NCI-H82 (cell line): ENCODE measurements at regions not wholly inside any gene's neighbourhood (a gene's known extent, or its start where the extent isn't known, plus 50 kb on each side); places are given as distances from the start of the nearest gene placed in this dataset.

ENCODE experiments used
- DNase-seq: peaks from one replicate; lab custom pipeline; 2025; lab: John Stamatoyannopoulos, UW

- DNase-seq = no peak
Measured at GRCh38 chr10:25661632-25662031, 272.4 kb upstream of the MYO3A start.

GRCh38 chr10:25666276-25666675 is 267.8 kb upstream of the MYO3A start:
- DNase-seq = no peak

- no peak for DNase-seq
Measured at GRCh38 chr10:25675204-25675603, 258.8 kb upstream of the MYO3A start.

GRCh38 chr10:25675615-25676014 is 258.4 kb upstream of the MYO3A start:
- no peak for DNase-seq

GRCh38 chr10:25678220-25678619 is 255.8 kb upstream of the MYO3A start:
- no peak for DNase-seq

- DNase-seq = no peak
Measured at GRCh38 chr10:25678666-25679065, 255.4 kb upstream of the MYO3A start.

- DNase-seq = no peak
Measured at GRCh38 chr10:25682203-25682851, 251.7 kb upstream of the MYO3A start.

- no peak for DNase-seq
Measured at GRCh38 chr10:25683344-25683743, 250.7 kb upstream of the MYO3A start.

- no peak for DNase-seq
Measured at GRCh38 chr10:25687521-25687920, 246.5 kb upstream of the MYO3A start.

- DNase-seq = no peak
Measured at GRCh38 chr10:25689346-25690100, 244.5 kb upstream of the MYO3A start.

GRCh38 chr10:25692761-25693160 is 241.3 kb upstream of the MYO3A start:
- no peak for DNase-seq

- no peak for DNase-seq
Measured at GRCh38 chr10:25694206-25694933, 239.7 kb upstream of the MYO3A start.

- no peak for DNase-seq
Measured at GRCh38 chr10:25694971-25695370, 239.1 kb upstream of the MYO3A start.

- no peak for DNase-seq
Measured at GRCh38 chr10:25695586-25695985, 238.4 kb upstream of the MYO3A start.

- DNase-seq = peak; percentile 22
Measured at GRCh38 chr10:25696013-25696708, 237.9 kb upstream of the MYO3A start.

- DNase-seq = no peak
Measured at GRCh38 chr10:25697412-25697811, 236.6 kb upstream of the MYO3A start.

- peak; percentile 29 for DNase-seq
Measured at GRCh38 chr10:25698638-25699037, 235.4 kb upstream of the MYO3A start.

- DNase-seq = no peak
Measured at GRCh38 chr10:25699631-25700030, 234.4 kb upstream of the MYO3A start.

GRCh38 chr10:25701652-25702051 is 232.4 kb upstream of the MYO3A start:
- no peak for DNase-seq

- DNase-seq = peak; percentile 79
Measured at GRCh38 chr10:25704622-25705021, 229.4 kb upstream of the MYO3A start.

GRCh38 chr10:25707572-25707971 is 226.5 kb upstream of the MYO3A start:
- DNase-seq = peak; percentile 91

- no peak for DNase-seq
Measured at GRCh38 chr10:25707976-25708671, 225.9 kb upstream of the MYO3A start.
